ENCODE measurements at regions not wholly inside any gene's neighbourhood (a gene's known extent, or its start where the extent isn't known, plus 50 kb on each side); places are given as distances from the start of the nearest gene placed in this dataset.

GRCh38 chr9:28848671-28849070 is 1275.4 kb upstream of the C9orf72 start:
- H3K4me3 ChIP-seq (ENCODE audit: low read depth, low read length): no peak overlapping the region
- no peak for DNase-seq (ENCODE audit: low read depth)
- no peak for TF ChIP-seq CTCF (IDR thresholded peaks at IDR 0.05; ENCODE audit: insufficient read depth, low read length)

- no peak for DNase-seq (ENCODE audit: low read depth)
- no peak overlapping the region for H3K4me3 ChIP-seq (ENCODE audit: low read depth, low read length)
Observed at GRCh38 chr9:28853477-28853876, 1280.2 kb upstream of the C9orf72 start.

GRCh38 chr9:28866951-28867350 is 1293.7 kb upstream of the C9orf72 start:
- no peak for DNase-seq (ENCODE audit: low read depth)
- H3K4me3 ChIP-seq (ENCODE audit: low read depth, low read length): no peak overlapping the region
- no peak for TF ChIP-seq CTCF (IDR thresholded peaks at IDR 0.05; ENCODE audit: insufficient read depth, low read length)

More at GRCh38 chr9:28853477-28853876, 1280.2 kb upstream of the C9orf72 start:
- TF ChIP-seq CTCF (IDR thresholded peaks at IDR 0.05; ENCODE audit: insufficient read depth, low read length): no peak

- H3K4me3 ChIP-seq (ENCODE audit: low read depth, low read length): no peak overlapping the region
- DNase-seq (ENCODE audit: low read depth): no peak
- no peak for TF ChIP-seq CTCF (IDR thresholded peaks at IDR 0.05; ENCODE audit: insufficient read depth, low read length)
Observed at GRCh38 chr9:28868228-28868990, 1295.1 kb upstream of the C9orf72 start.

GRCh38 chr9:28882529-28882928 is 1309.2 kb upstream of the C9orf72 start:
- DNase-seq (ENCODE audit: low read depth): no peak
- no peak overlapping the region for H3K4me3 ChIP-seq (ENCODE audit: low read depth, low read length)
- TF ChIP-seq CTCF (IDR thresholded peaks at IDR 0.05; ENCODE audit: insufficient read depth, low read length): no peak

- no peak for TF ChIP-seq CTCF (IDR thresholded peaks at IDR 0.05; ENCODE audit: insufficient read depth, low read length)
- no peak overlapping the region for H3K4me3 ChIP-seq (ENCODE audit: low read depth, low read length)
- no peak for DNase-seq (ENCODE audit: low read depth)
Observed at GRCh38 chr9:28883234-28883633, 1310.0 kb upstream of the C9orf72 start.
